GM23338 (cell line): ENCODE measurements at regions not wholly inside any gene's neighbourhood (a gene's known extent, or its start where the extent isn't known, plus 50 kb on each side); places are given as distances from the start of the nearest gene placed in this dataset.

Experiments used
- EZH2 ChIP-seq: fragments of 200-600 bp; sonication (generic); IDR thresholded peaks from one replicate; pipeline ENCODE4 v1.8.0; 2017; ENCODE audit warnings: antibody characterized with exemption, mild to moderate bottlenecking, low read depth; ENCODE audit not compliant: unreplicated experiment
- POLR2AphosphoS5 ChIP-seq: IDR thresholded peaks from 2 replicates; pipeline ENCODE4 v1.6.1; 2016; ENCODE audit warnings: antibody characterized with exemption, low read depth
- TF ChIP-seq, protein P1 (sequence below), 2 experiments: fragments of 200-600 bp in 1 of 2; sonication (generic) in 1 of 2; conservative IDR thresholded peaks; 2 replicates each; pipeline versions ENCODE4 v1.5.1 to v1.6.1; 2016 to 2017; ENCODE audit warnings: antibody characterized with exemption in 2 of 2, low read depth in 2 of 2, mild to moderate bottlenecking in 2 of 2, moderate library complexity in 1 of 2
- TF ChIP-seq, protein P2 (sequence below): IDR thresholded peaks from one replicate; pipeline ENCODE4 v1.6.1; 2018; ENCODE audit warnings: antibody characterized with exemption; ENCODE audit not compliant: unreplicated experiment

DNA sequence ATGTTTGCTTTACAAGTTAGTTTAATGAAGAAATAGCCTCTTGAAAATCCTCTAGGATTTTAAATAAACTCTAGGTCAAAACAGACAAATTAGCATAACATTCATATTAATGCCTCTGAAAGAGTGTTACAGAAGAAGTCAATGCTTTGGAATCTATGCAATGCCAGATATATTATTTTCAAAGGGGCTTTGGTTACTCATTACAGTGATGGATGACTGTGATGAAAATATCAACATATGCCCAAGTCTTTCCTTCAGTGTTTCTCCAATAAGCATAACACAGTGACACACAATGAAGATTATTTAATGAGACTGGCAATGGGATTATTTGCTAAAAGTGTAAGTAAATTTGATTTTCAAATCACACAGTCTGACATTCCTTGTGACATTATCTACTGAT is 1247.2 kb downstream of the ROBO2 start:
- TF ChIP-seq, protein P1, sequence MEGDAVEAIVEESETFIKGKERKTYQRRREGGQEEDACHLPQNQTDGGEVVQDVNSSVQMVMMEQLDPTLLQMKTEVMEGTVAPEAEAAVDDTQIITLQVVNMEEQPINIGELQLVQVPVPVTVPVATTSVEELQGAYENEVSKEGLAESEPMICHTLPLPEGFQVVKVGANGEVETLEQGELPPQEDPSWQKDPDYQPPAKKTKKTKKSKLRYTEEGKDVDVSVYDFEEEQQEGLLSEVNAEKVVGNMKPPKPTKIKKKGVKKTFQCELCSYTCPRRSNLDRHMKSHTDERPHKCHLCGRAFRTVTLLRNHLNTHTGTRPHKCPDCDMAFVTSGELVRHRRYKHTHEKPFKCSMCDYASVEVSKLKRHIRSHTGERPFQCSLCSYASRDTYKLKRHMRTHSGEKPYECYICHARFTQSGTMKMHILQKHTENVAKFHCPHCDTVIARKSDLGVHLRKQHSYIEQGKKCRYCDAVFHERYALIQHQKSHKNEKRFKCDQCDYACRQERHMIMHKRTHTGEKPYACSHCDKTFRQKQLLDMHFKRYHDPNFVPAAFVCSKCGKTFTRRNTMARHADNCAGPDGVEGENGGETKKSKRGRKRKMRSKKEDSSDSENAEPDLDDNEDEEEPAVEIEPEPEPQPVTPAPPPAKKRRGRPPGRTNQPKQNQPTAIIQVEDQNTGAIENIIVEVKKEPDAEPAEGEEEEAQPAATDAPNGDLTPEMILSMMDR (conservative IDR thresholded peaks at IDR 0.05; ENCODE audit: low read depth in 2 of 2): no peak
- TF ChIP-seq POLR2AphosphoS5: no peak
- TF ChIP-seq, protein P2, sequence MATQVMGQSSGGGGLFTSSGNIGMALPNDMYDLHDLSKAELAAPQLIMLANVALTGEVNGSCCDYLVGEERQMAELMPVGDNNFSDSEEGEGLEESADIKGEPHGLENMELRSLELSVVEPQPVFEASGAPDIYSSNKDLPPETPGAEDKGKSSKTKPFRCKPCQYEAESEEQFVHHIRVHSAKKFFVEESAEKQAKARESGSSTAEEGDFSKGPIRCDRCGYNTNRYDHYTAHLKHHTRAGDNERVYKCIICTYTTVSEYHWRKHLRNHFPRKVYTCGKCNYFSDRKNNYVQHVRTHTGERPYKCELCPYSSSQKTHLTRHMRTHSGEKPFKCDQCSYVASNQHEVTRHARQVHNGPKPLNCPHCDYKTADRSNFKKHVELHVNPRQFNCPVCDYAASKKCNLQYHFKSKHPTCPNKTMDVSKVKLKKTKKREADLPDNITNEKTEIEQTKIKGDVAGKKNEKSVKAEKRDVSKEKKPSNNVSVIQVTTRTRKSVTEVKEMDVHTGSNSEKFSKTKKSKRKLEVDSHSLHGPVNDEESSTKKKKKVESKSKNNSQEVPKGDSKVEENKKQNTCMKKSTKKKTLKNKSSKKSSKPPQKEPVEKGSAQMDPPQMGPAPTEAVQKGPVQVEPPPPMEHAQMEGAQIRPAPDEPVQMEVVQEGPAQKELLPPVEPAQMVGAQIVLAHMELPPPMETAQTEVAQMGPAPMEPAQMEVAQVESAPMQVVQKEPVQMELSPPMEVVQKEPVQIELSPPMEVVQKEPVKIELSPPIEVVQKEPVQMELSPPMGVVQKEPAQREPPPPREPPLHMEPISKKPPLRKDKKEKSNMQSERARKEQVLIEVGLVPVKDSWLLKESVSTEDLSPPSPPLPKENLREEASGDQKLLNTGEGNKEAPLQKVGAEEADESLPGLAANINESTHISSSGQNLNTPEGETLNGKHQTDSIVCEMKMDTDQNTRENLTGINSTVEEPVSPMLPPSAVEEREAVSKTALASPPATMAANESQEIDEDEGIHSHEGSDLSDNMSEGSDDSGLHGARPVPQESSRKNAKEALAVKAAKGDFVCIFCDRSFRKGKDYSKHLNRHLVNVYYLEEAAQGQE: no peak
- no peak for TF ChIP-seq EZH2
